H1 (cell line): ENCODE measurements at regions not wholly inside any gene's neighbourhood (a gene's known extent, or its start where the extent isn't known, plus 50 kb on each side); places are given as distances from the start of the nearest gene placed in this dataset.

Experiments used
- CTCF ChIA-PET: fragments of 300-600 bp; sonication (Branson Sonifier 250); formaldehyde crosslinking; loops from one replicate; lab custom pipeline; 2021; ENCODE audit not compliant: partially characterized antibody; lab: Charles Lee
- POLR2A ChIA-PET: fragments of 300-600 bp; sonication (Branson Sonifier 250); formaldehyde crosslinking; loops from one replicate; lab custom pipeline; 2021; ENCODE audit warnings: inconsistent platforms; ENCODE audit not compliant: partially characterized antibody; lab: Charles Lee
- DNase-seq, 2 experiments: peaks; one replicate each; pipeline versions ENCODE4 v3.0.0 to v3.0.0-alpha.2; 2010 to 2022; ENCODE audit warnings: low spot score in 2 of 2, low read depth in 1 of 2, mixed read lengths in 1 of 2
- FAIRE-seq: peaks from 2 replicates; lab custom pipeline; 2011; peaks lifted over from hg19 to GRCh38; lab: Jason Lieb, UNC
- H2AFZ ChIP-seq: 2 replicates; pipeline ENCODE4 v1.8.1; 2012; ENCODE audit warnings: low read length, inconsistent platforms
- H2AK5ac ChIP-seq: 2 replicates; pipeline ENCODE4 v1.6.1; 2013; ENCODE audit warnings: low read depth, low read length
- H2BK120ac ChIP-seq: replicated peaks from 2 replicates; pipeline ENCODE3; 2013; ENCODE audit warnings: low read depth, low read length, inconsistent platforms
- H2BK12ac ChIP-seq: 2 replicates; pipeline ENCODE4 v1.6.1; 2013; ENCODE audit warnings: low read depth, low read length
- H2BK15ac ChIP-seq: 2 replicates; pipeline ENCODE4 v1.6.1; 2013; ENCODE audit warnings: low read length
- H2BK20ac ChIP-seq: 2 replicates; pipeline ENCODE4 v1.6.1; 2013; ENCODE audit warnings: low read length
- H2BK5ac ChIP-seq: 2 replicates; pipeline ENCODE4 v1.6.1; 2013; ENCODE audit warnings: low read depth, low read length
- H3K14ac ChIP-seq: 2 replicates; pipeline ENCODE4 v1.6.1; 2013; ENCODE audit warnings: inconsistent platforms; ENCODE audit not compliant: insufficient read length
- H3K18ac ChIP-seq: 2 replicates; pipeline ENCODE4 v1.6.1; 2013; ENCODE audit warnings: low read length; ENCODE audit errors: extremely low read depth
- H3K23ac ChIP-seq: 2 replicates; pipeline ENCODE4 v1.6.1; 2013; ENCODE audit warnings: inconsistent platforms; ENCODE audit not compliant: insufficient read length
- H3K23me2 ChIP-seq: 2 replicates; pipeline ENCODE4 v1.6.1; 2013; ENCODE audit warnings: low read depth, low read length
- H3K27ac ChIP-seq: 2 replicates; pipeline ENCODE4 v1.6.1; 2011; ENCODE audit warnings: low read depth, low read length, inconsistent platforms
- H3K27me3 ChIP-seq, 4 experiments: replicated peaks in 1 of 4; 1 replicate in 1 of 4; 2 replicates in 3 of 4; pipeline versions ENCODE4 v1.6.1 to v1.8.1; 2011 to 2013; ENCODE audit warnings: low read length in 3 of 4, mild to moderate bottlenecking in 3 of 4, inconsistent platforms in 2 of 4, mixed read lengths in 2 of 4, moderate library complexity in 1 of 4; ENCODE audit not compliant: control insufficient read depth in 3 of 4, insufficient read depth in 3 of 4; ENCODE audit errors: extremely low read depth in 1 of 4
- H3K36me3 ChIP-seq, 4 experiments: 2 replicates each; pipeline versions ENCODE4 v1.6.1 to v1.8.1; 2011 to 2013; ENCODE audit warnings: mild to moderate bottlenecking in 4 of 4, low read length in 3 of 4, moderate library complexity in 2 of 4, control low read depth in 1 of 4, inconsistent platforms in 1 of 4; ENCODE audit not compliant: insufficient read depth in 4 of 4, control insufficient read depth in 2 of 4
- H3K4ac ChIP-seq: replicated peaks from 2 replicates; pipeline ENCODE3; 2013; ENCODE audit warnings: low read length, low read depth, mixed read lengths, inconsistent platforms; ENCODE audit not compliant: insufficient read length
- H3K4me1 ChIP-seq, 4 experiments: replicated peaks in 1 of 4; 1 replicate in 1 of 4; 2 replicates in 3 of 4; pipeline versions ENCODE4 v1.6.1 to v1.8.1; 2011 to 2013; ENCODE audit warnings: low read length in 3 of 4, inconsistent platforms in 2 of 4, mixed read lengths in 1 of 4; ENCODE audit not compliant: insufficient read depth in 4 of 4, control insufficient read depth in 3 of 4
- H3K4me2 ChIP-seq, 2 experiments: 2 replicates each; pipeline versions ENCODE4 v1.6.1 to v1.8.1; 2011 to 2013; ENCODE audit warnings: low read depth in 2 of 2, low read length in 2 of 2, control low read depth in 1 of 2, inconsistent platforms in 1 of 2, mild to moderate bottlenecking in 1 of 2; ENCODE audit not compliant: insufficient read depth in 1 of 2
- H3K4me3 ChIP-seq, 4 experiments: fragments of 200-600, 300-600 bp in 1 of 4; sonication (generic), shearing (Covaris generic), sonication (Bioruptor Twin) in 1 of 4; 2 replicates each; pipeline versions ENCODE4 v1.5.1 to v1.8.1; 2011 to 2016; ENCODE audit warnings: low read length in 4 of 4, low read depth in 3 of 4, control low read depth in 2 of 4, inconsistent platforms in 2 of 4, mild to moderate bottlenecking in 2 of 4, mixed read lengths in 1 of 4, moderate library complexity in 1 of 4; ENCODE audit not compliant: insufficient read depth in 2 of 4; ENCODE audit errors: extremely low read depth in 1 of 4
- H3K56ac ChIP-seq: replicated peaks from 2 replicates; pipeline ENCODE3; 2013; ENCODE audit warnings: low read depth, mild to moderate bottlenecking, mixed read lengths, low read length, inconsistent platforms; ENCODE audit not compliant: insufficient read length
- H3K79me1 ChIP-seq: 2 replicates; pipeline ENCODE4 v1.6.1; 2013; ENCODE audit warnings: low read depth, low read length, control low read depth
- H3K79me2 ChIP-seq, 2 experiments: 2 replicates each; pipeline versions ENCODE4 v1.6.1 to v1.8.1; 2012 to 2013; ENCODE audit warnings: low read length in 2 of 2, mild to moderate bottlenecking in 2 of 2, inconsistent platforms in 1 of 2; ENCODE audit not compliant: insufficient read depth in 2 of 2, control insufficient read depth in 1 of 2
- H3K9ac ChIP-seq, 4 experiments: replicated peaks in 1 of 4; 1 replicate in 1 of 4; 2 replicates in 3 of 4; pipeline versions ENCODE4 v1.6.1 to v1.8.1; 2011 to 2013; ENCODE audit warnings: low read depth in 3 of 4, low read length in 3 of 4, control low read depth in 2 of 4, mild to moderate bottlenecking in 2 of 4, moderate library complexity in 2 of 4, inconsistent platforms in 1 of 4; ENCODE audit errors: extremely low read depth in 1 of 4
- H3K9me3 ChIP-seq, 2 experiments: 2 replicates each; pipeline versions ENCODE4 v1.6.1 to v1.8.1; 2012 to 2013; ENCODE audit warnings: mild to moderate bottlenecking in 2 of 2, moderate library complexity in 2 of 2, control low read depth in 1 of 2, inconsistent platforms in 1 of 2, low read depth in 1 of 2, low read length in 1 of 2, mixed read lengths in 1 of 2; ENCODE audit not compliant: insufficient read depth in 2 of 2
- H4K20me1 ChIP-seq, 2 experiments: replicated peaks in 1 of 2; 2 replicates each; pipeline versions ENCODE3 to v1.8.1; 2011 to 2013; ENCODE audit warnings: inconsistent platforms in 2 of 2, low read length in 2 of 2, mild to moderate bottlenecking in 1 of 2; ENCODE audit not compliant: insufficient read depth in 2 of 2, control insufficient read depth in 1 of 2
- H4K5ac ChIP-seq: 2 replicates; pipeline ENCODE4 v1.6.1; 2013; ENCODE audit warnings: low read length, low read depth, mixed read lengths, inconsistent platforms; ENCODE audit not compliant: insufficient read length
- H4K8ac ChIP-seq: 2 replicates; pipeline ENCODE4 v1.8.0; 2013; ENCODE audit warnings: mild to moderate bottlenecking, moderate library complexity, low read length, inconsistent platforms; ENCODE audit not compliant: insufficient read depth; ENCODE audit errors: extremely low read depth
- H4K91ac ChIP-seq: replicated peaks from 2 replicates; pipeline ENCODE3; 2013; ENCODE audit warnings: low read length, mixed read lengths, inconsistent platforms; ENCODE audit not compliant: insufficient read length
- ASH2L ChIP-seq: fragments of 200-600, 300-600 bp; sonication (generic); IDR thresholded peaks from one replicate; pipeline ENCODE4 v1.7.1; 2017; ENCODE audit warnings: low read length
- GABPA ChIP-seq: IDR thresholded peaks from 2 replicates; pipeline ENCODE4 v1.6.1; 2011; ENCODE audit warnings: mild to moderate bottlenecking, low read length, moderate library complexity, borderline replicate concordance; ENCODE audit not compliant: insufficient read depth
- JUN ChIP-seq: IDR thresholded peaks from 2 replicates; pipeline ENCODE4 v1.6.1; 2011; ENCODE audit warnings: low read depth, mild to moderate bottlenecking, improper control_type of control experiment, low read length
- MAFK ChIP-seq: IDR thresholded peaks from 2 replicates; pipeline ENCODE4 v1.6.1; 2012; ENCODE audit warnings: low read depth, mild to moderate bottlenecking, improper control_type of control experiment, low read length
- NANOG ChIP-seq: IDR thresholded peaks from 2 replicates; pipeline ENCODE4 v1.6.1; 2011; ENCODE audit warnings: low read length, low read depth, mild to moderate bottlenecking, inconsistent platforms; ENCODE audit not compliant: insufficient read depth, poor library complexity, severe bottlenecking
- NRF1 ChIP-seq: IDR thresholded peaks from 2 replicates; pipeline ENCODE4 v1.6.1; 2011; ENCODE audit warnings: mild to moderate bottlenecking, low read depth, low read length, improper control_type of control experiment
- PHF8 ChIP-seq: fragments of 200-600 bp; sonication (generic); conservative IDR thresholded peaks from 2 replicates; pipeline ENCODE4 v1.7.1; 2012; ENCODE audit warnings: low read depth, mild to moderate bottlenecking, inconsistent platforms, low read length, moderate library complexity
- SIRT6 ChIP-seq: IDR thresholded peaks from one replicate; pipeline ENCODE4 v1.7.1; 2012; ENCODE audit warnings: low read length, inconsistent platforms
- SRF ChIP-seq: IDR thresholded peaks from 2 replicates; pipeline ENCODE4 v1.6.1; 2011; ENCODE audit warnings: mild to moderate bottlenecking, low read depth, low read length, moderate library complexity
- SUZ12 ChIP-seq: fragments of 200-600 bp; sonication (generic); IDR thresholded peaks from 2 replicates; pipeline ENCODE4 v1.6.1; 2012; ENCODE audit warnings: mild to moderate bottlenecking, inconsistent platforms, low read length, moderate library complexity, mixed read lengths
- TAF1 ChIP-seq: IDR thresholded peaks from 2 replicates; pipeline ENCODE4 v1.6.1; 2011; ENCODE audit warnings: mild to moderate bottlenecking, low read depth, low read length
- TCF12 ChIP-seq: IDR thresholded peaks from 2 replicates; pipeline ENCODE4 v1.6.1; 2011; ENCODE audit warnings: low read depth, mild to moderate bottlenecking, low read length
- YY1 ChIP-seq: IDR thresholded peaks from 2 replicates; pipeline ENCODE4 v1.6.1; 2011; ENCODE audit warnings: low read depth, mild to moderate bottlenecking, low read length
- ZNF274 ChIP-seq: IDR thresholded peaks from 2 replicates; pipeline ENCODE4 v1.7.0; 2012; ENCODE audit warnings: low read length, borderline replicate concordance; ENCODE audit errors: extremely low read depth
- WGBS, 2 experiments: shearing (Covaris generic) in 1 of 2; methylation state at CpG; one replicate each; pipeline versions ENCODE4 v1.1.6 to v1.1.7; 2013 to 2015; ENCODE audit warnings: low lambda C conversion rate in 2 of 2, mixed read lengths in 2 of 2, inconsistent platforms in 1 of 2, low coverage in 1 of 2, missing lambda C conversion rate in 1 of 2; ENCODE audit not compliant: insufficient replicate concordance in 2 of 2, insufficient coverage in 1 of 2, insufficient read length in 1 of 2; ENCODE audit errors: extremely low coverage in 1 of 2, missing lambda C conversion rate in 1 of 2; 5-methylcytosine and 5-hydroxymethylcytosine counted together

DNA sequence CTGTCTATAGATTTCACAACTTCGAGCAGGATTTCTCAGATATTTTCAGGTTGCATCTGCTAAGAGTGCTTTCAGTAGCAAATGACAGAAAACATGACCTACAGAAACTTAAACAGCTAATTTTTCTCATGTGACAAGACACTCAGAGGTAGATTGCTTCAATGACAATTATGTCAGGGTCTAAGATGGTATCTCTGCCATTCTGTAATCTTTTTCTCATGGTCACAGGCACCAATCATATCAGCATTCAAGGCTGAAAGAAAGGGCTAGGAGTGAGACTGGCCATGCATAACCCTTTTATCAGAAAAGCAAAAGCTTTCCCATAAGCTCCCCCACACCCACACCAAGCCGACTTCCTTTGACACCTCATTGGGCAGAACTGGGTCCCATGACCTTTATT lies 450.5 kb upstream of the FAR2 start:
- DNase-seq (no peak), FAIRE-seq (no peak)
- no peak overlapping the region for H2BK120ac ChIP-seq
- ChIA-PET CTCF (interaction anchor here (0.5 kb wide), 1 partner anchor 723 kb away, joined by 3 read pairs; no protein-coding TSS in a partner anchor), POLR2A (no interaction called here)
- no peak overlapping the region for H2AFZ ChIP-seq
- no peaks in the 10 kb centered on the region for H3K79me2 ChIP-seq
- no peak overlapping the region for H2BK12ac ChIP-seq
- no peak overlapping the region for H2BK20ac ChIP-seq
- no peak overlapping the region for H4K91ac ChIP-seq
- no peak overlapping the region for H3K14ac ChIP-seq
- no peaks in the 10 kb centered on the region for H3K4me1 ChIP-seq
- H2BK5ac ChIP-seq, result no peak overlapping the region
- H3K36me3 ChIP-seq, result no peaks in the 10 kb centered on the region
- no peak overlapping the region for H2BK15ac ChIP-seq
- no peaks in the 10 kb centered on the region for H3K79me1 ChIP-seq
- H3K56ac ChIP-seq, result no peak overlapping the region
- no peak overlapping the region for H4K8ac ChIP-seq
- no peak overlapping the region for H3K27ac ChIP-seq
- no peak overlapping the region for H3K23ac ChIP-seq
- no peak overlapping the region for H3K4me3 ChIP-seq
- H4K5ac ChIP-seq, result no peak overlapping the region
- no peak overlapping the region for H3K4me2 ChIP-seq
- H3K9ac ChIP-seq, result no peak overlapping the region
- no peak overlapping the region for H3K18ac ChIP-seq
- WGBS, 2 experiments, result 90% methylated on average over 2 of the region's 2 CpGs; no CpG with 5 or more reads in 1 of the 2 experiments
- no peak overlapping the region for H2AK5ac ChIP-seq
- no peaks in the 10 kb centered on the region for H3K27me3 ChIP-seq
- H3K4ac ChIP-seq, result no peak overlapping the region
- H3K23me2 ChIP-seq, result no peaks in the 10 kb centered on the region
- no peaks in the 10 kb centered on the region for H3K9me3 ChIP-seq
- no peaks in the 10 kb centered on the region for H4K20me1 ChIP-seq
- TF ChIP-seq TAF1 (no peak), YY1 (no peak), SIRT6 (no peak), SUZ12 (no peak), TCF12 (no peak), NRF1 (no peak), JUN (no peak), MAFK (no peak), PHF8 (no peak), SRF (no peak), NANOG (no peak), ASH2L (no peak), ZNF274 (no peak), GABPA (no peak)
